Endothelial cell of umbilical vein (primary cell): ENCODE measurements at regions not wholly inside any gene's neighbourhood (a gene's known extent, or its start where the extent isn't known, plus 50 kb on each side); places are given as distances from the start of the nearest gene placed in this dataset.

Experiments
- BruUV-seq: library from RNA; stranded (reverse); fragments of 400-500 nt; replicated peaks from 2 replicates; lab custom pipeline; 2021; lab: Mats Ljungman, UMichigan
- CTCF ChIA-PET: fragments of 300-600, 350-600 bp; sonication (Branson Sonifier 250); formaldehyde crosslinking; loops from one replicate; lab custom pipeline; 2021; ENCODE audit warnings: antibody characterized with exemption, inconsistent platforms; lab: Charles Lee
- POLR2A ChIA-PET: fragments of 300-600, 350-600 bp; sonication (Branson Sonifier 250); formaldehyde crosslinking; loops from one replicate; lab custom pipeline; 2021; ENCODE audit warnings: antibody characterized with exemption, inconsistent platforms; lab: Charles Lee
- DNase-seq: peaks from one replicate; pipeline ENCODE4 v3.0.0-alpha.2; 2011; ENCODE audit warnings: low read depth, low spot score
- FAIRE-seq: peaks from 2 replicates; lab custom pipeline; 2011; peaks lifted over from hg19 to GRCh38; lab: Jason Lieb, UNC
- H2AFZ ChIP-seq: 2 replicates; pipeline ENCODE4 v1.6.0; 2012; ENCODE audit warnings: low read depth, low read length, control low read depth, inconsistent platforms
- H3K27ac ChIP-seq: 2 replicates; pipeline ENCODE4 v1.5.1; 2011; ENCODE audit warnings: low read depth, mild to moderate bottlenecking, control low read depth, low read length, moderate library complexity; ENCODE audit not compliant: insufficient read depth
- H3K27me3 ChIP-seq, 2 experiments: 2 replicates each; pipeline versions ENCODE4 v1.6.0 to v1.6.1; 2011; ENCODE audit warnings: low read length in 2 of 2, mixed read lengths in 1 of 2; ENCODE audit not compliant: control insufficient read depth in 2 of 2, insufficient read depth in 2 of 2
- H3K36me3 ChIP-seq, 2 experiments: 2 replicates in 1 of 2; 3 replicates in 1 of 2; pipeline ENCODE4 v1.5.1; 2011; ENCODE audit warnings: low read length in 2 of 2, mild to moderate bottlenecking in 1 of 2, moderate library complexity in 1 of 2; ENCODE audit not compliant: control insufficient read depth in 2 of 2, insufficient read depth in 2 of 2; ENCODE audit errors: extremely low read depth in 1 of 2
- H3K4me1 ChIP-seq: 3 replicates; pipeline ENCODE4 v1.5.1; 2011; ENCODE audit warnings: mild to moderate bottlenecking, low read length; ENCODE audit not compliant: control insufficient read depth, insufficient read depth; ENCODE audit errors: extremely low read depth
- H3K4me2 ChIP-seq: 2 replicates; pipeline ENCODE4 v1.6.1; 2011; ENCODE audit warnings: low read length, control low read depth, mixed read lengths; ENCODE audit not compliant: insufficient read depth
- H3K4me3 ChIP-seq, 3 experiments: fragments of 200-600 bp in 1 of 3; sonication (generic), shearing (Covaris generic) in 1 of 3; replicated peaks in 1 of 3; 2 replicates each; pipeline ENCODE4 v1.5.1; 2011 to 2016; ENCODE audit warnings: control low read depth in 3 of 3, low read length in 3 of 3, mild to moderate bottlenecking in 2 of 3, inconsistent platforms in 1 of 3, low read depth in 1 of 3, moderate library complexity in 1 of 3; ENCODE audit not compliant: insufficient read depth in 1 of 3
- H3K79me2 ChIP-seq: 2 replicates; pipeline ENCODE4 v1.6.0; 2012; ENCODE audit warnings: low read length, inconsistent platforms; ENCODE audit not compliant: control insufficient read depth, insufficient read depth
- H3K9ac ChIP-seq: replicated peaks from 2 replicates; pipeline ENCODE3; 2011; ENCODE audit warnings: low read length, control low read depth; ENCODE audit not compliant: insufficient read depth; ENCODE audit errors: extremely low read depth
- H3K9me1 ChIP-seq: replicated peaks from 3 replicates; pipeline ENCODE4 v1.6.0; 2011; ENCODE audit warnings: mild to moderate bottlenecking, low read length; ENCODE audit not compliant: control insufficient read depth, insufficient read depth; ENCODE audit errors: extremely low read depth
- H3K9me3 ChIP-seq: replicated peaks from 2 replicates; pipeline ENCODE4 v1.5.1; 2012; ENCODE audit warnings: low read length, inconsistent platforms; ENCODE audit not compliant: control insufficient read depth, insufficient read depth
- H4K20me1 ChIP-seq: replicated peaks from 2 replicates; pipeline ENCODE3; 2011; ENCODE audit warnings: mild to moderate bottlenecking, low read length; ENCODE audit not compliant: control insufficient read depth, insufficient read depth; ENCODE audit errors: extremely low read depth
- CTCF ChIP-seq, 2 donors: IDR thresholded peaks; 1 replicate in 1 of 2; 2 replicates in 1 of 2; pipeline ENCODE4 v1.5.1; 2011; ENCODE audit warnings: low read length in 2 of 2, mild to moderate bottlenecking in 2 of 2, moderate library complexity in 2 of 2, control low read depth in 1 of 2, inconsistent platforms in 1 of 2, low read depth in 1 of 2; ENCODE audit not compliant: insufficient read depth in 1 of 2; ENCODE audit errors: extremely low read depth in 1 of 2
- EZH2 ChIP-seq: IDR thresholded peaks from 2 replicates; pipeline ENCODE4 v1.6.1; 2012; ENCODE audit warnings: borderline replicate concordance, low read depth, mild to moderate bottlenecking, moderate library complexity, low read length, inconsistent platforms; ENCODE audit not compliant: severe bottlenecking
- GATA2 ChIP-seq: IDR thresholded peaks from 2 replicates; pipeline ENCODE4 v1.7.0; 2011; ENCODE audit warnings: low read depth, mild to moderate bottlenecking, moderate library complexity, mixed read lengths, low read length; ENCODE audit not compliant: insufficient read length, insufficient read depth
- JUN ChIP-seq: IDR thresholded peaks from 2 replicates; pipeline ENCODE4 v1.6.1; 2011; ENCODE audit warnings: borderline replicate concordance, low read depth; ENCODE audit not compliant: insufficient read length, insufficient read depth
- POLR2A ChIP-seq: IDR thresholded peaks from 2 replicates; pipeline ENCODE4 v1.6.1; 2012; ENCODE audit warnings: low read depth, mild to moderate bottlenecking, control low read depth, low read length
- dilution Hi-C: fragments of 300-500 bp; cut with MboI; formaldehyde crosslinking; loops from one replicate; pipeline ENCODE4 v1.15.0; 2019; ENCODE audit warnings: low sequenced_read_pairs; ENCODE audit not compliant: extremely low pct_ligation_motif_present
- intact Hi-C: fragments of 100-400 bp; cut with micrococcal nuclease; formaldehyde crosslinking; loops from one replicate; pipeline ENCODE4 v1.10.0; 2022
- TF ChIP-seq, protein P1 (sequence below): IDR thresholded peaks from 2 replicates; pipeline ENCODE4 v1.6.1; 2011; ENCODE audit not compliant: insufficient read depth, insufficient read length

- POLR2A ChIA-PET = no interaction called here
- Histone ChIP-seq H3K4me1 (peaks cover 6% of the 10 kb centered on the region), H3K9me3 (no peaks in the 10 kb centered on the region), H3K9ac (no peak overlapping the region), H3K36me3 (no peaks in the 10 kb centered on the region), H3K79me2 (no peaks in the 10 kb centered on the region), H3K27me3 (peaks cover 0 to 2% of the 10 kb centered on the region in 2 experiments), H3K27ac (no peak overlapping the region), H3K4me2 (no peak overlapping the region), H3K9me1 (no peaks in the 10 kb centered on the region), H3K4me3 (no peak overlapping the region), H4K20me1 (no peaks in the 10 kb centered on the region), H2AFZ (no peak overlapping the region)
- no TSS peak for BruUV-seq
- CTCF ChIA-PET = interaction anchor here (0.7 kb wide), 1 partner anchor 320 kb away, joined by 3 read pairs; no protein-coding TSS in a partner anchor
- dilution Hi-C loops (no loop called here), intact Hi-C loops (no loop called here)
- DNase-seq (no peak), FAIRE-seq (no peak)
- TF ChIP-seq, protein P1, sequence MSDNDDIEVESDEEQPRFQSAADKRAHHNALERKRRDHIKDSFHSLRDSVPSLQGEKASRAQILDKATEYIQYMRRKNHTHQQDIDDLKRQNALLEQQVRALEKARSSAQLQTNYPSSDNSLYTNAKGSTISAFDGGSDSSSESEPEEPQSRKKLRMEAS = no peak
- TF ChIP-seq POLR2A = no peak
- no peak for TF ChIP-seq JUN
- TF ChIP-seq GATA2 = no peak
- TF ChIP-seq CTCF (IDR thresholded peaks at IDR 0.05; ENCODE audit: extremely low read depth in 1 of 2, insufficient read depth in 1 of 2, low read depth in 1 of 2, low read length in 2 of 2) = no peak
- no peak for TF ChIP-seq EZH2
These were observed 96.0 kb upstream of the OTOS start for GRCh38 chr2:240236217-240237111.
